ENCODE measurements at regions not wholly inside any gene's neighbourhood (a gene's known extent, or its start where the extent isn't known, plus 50 kb on each side); places are given as distances from the start of the nearest gene placed in this dataset.

DNA sequence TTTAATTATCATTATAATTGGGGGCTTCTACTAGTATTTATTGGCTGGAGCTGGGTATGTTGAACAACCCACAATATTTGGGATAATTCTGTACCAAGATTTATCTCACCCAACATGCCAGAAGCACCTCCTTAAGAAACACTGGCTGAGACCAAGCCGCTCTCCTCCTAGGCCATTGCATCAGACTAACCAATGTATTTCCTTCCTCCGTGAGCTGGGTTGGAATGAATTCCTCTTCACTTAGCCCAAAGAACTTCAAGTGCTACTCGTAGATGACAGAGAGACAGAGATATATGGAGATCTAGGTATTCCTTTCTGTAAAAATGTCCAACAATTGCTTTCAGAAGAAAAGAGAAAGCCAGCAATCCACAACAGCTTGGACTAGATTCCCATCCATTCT is 87.2 kb upstream of the ETS2 start:
- no peak for TF ChIP-seq EZH2 (IDR thresholded peaks at IDR 0.05; ENCODE audit: low read length, missing control alignments)
- TF ChIP-seq, protein P1, sequence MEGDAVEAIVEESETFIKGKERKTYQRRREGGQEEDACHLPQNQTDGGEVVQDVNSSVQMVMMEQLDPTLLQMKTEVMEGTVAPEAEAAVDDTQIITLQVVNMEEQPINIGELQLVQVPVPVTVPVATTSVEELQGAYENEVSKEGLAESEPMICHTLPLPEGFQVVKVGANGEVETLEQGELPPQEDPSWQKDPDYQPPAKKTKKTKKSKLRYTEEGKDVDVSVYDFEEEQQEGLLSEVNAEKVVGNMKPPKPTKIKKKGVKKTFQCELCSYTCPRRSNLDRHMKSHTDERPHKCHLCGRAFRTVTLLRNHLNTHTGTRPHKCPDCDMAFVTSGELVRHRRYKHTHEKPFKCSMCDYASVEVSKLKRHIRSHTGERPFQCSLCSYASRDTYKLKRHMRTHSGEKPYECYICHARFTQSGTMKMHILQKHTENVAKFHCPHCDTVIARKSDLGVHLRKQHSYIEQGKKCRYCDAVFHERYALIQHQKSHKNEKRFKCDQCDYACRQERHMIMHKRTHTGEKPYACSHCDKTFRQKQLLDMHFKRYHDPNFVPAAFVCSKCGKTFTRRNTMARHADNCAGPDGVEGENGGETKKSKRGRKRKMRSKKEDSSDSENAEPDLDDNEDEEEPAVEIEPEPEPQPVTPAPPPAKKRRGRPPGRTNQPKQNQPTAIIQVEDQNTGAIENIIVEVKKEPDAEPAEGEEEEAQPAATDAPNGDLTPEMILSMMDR (conservative IDR thresholded peaks at IDR 0.05 in 1 of 2, IDR thresholded peaks at IDR 0.05 in 1 of 2; ENCODE audit: low read depth in 1 of 2, low read length in 2 of 2), result no peak

Measured in fibroblast of lung (primary cell).